ENCODE measurements at regions not wholly inside any gene's neighbourhood (a gene's known extent, or its start where the extent isn't known, plus 50 kb on each side); places are given as distances from the start of the nearest gene placed in this dataset.

GRCh38 chr4:13097971-13098370, 386.2 kb downstream of the RAB28 start:
- no peaks in the 10 kb centered on the region for H3K27me3 ChIP-seq
- intact Hi-C loops (cut with DNase I; ENCODE audit: low total_unique reads), result no loop called here
- no peak for DNase-seq
- no peak overlapping the region for H3K27ac ChIP-seq
- H3K4me3 ChIP-seq, result no peak overlapping the region
- H3K9me3 ChIP-seq, result no peaks in the 10 kb centered on the region
- no peaks in the 10 kb centered on the region for H3K4me1 ChIP-seq
- H3K36me3 ChIP-seq, result no peaks in the 10 kb centered on the region
- TF ChIP-seq CTCF (IDR thresholded peaks at IDR 0.05) (no peak), POLR2A (IDR thresholded peaks at IDR 0.05) (no peak)

DNA sequence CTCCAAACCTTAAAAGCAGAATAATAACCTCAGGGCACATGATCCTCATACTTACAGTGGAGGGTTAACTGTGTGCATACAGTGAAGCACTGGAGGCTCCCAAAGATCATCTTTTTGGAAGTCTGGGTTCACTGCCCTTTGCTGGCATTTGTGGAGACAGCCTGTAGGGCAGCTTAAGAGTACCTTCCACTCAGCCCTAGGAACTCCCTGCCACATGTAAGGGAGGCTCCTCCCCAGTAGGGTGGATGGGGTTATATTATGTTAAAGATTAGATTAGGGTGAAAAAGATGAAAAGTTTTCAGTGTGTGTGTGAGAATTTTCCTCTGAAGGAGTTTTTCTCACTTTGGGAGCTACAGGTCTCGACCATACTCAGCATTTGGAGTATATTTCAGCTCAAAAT, 388.4 kb downstream of the RAB28 start:
- Histone ChIP-seq H3K4me3 (no peak overlapping the region), H3K9me3 (no peaks in the 10 kb centered on the region), H3K27me3 (no peaks in the 10 kb centered on the region), H3K4me1 (no peaks in the 10 kb centered on the region), H3K36me3 (no peaks in the 10 kb centered on the region), H3K27ac (no peak overlapping the region)
- DNase-seq, result no peak
- intact Hi-C loops (cut with DNase I; ENCODE audit: low total_unique reads), result no loop called here
- TF ChIP-seq CTCF (IDR thresholded peaks at IDR 0.05) (no peak), POLR2A (IDR thresholded peaks at IDR 0.05) (no peak)

GRCh38 chr4:13093170-13093569, 391.0 kb downstream of the RAB28 start:
- no peaks in the 10 kb centered on the region for H3K36me3 ChIP-seq
- intact Hi-C loops (cut with DNase I; ENCODE audit: low total_unique reads), result no loop called here
- TF ChIP-seq CTCF (IDR thresholded peaks at IDR 0.05) (no peak), POLR2A (IDR thresholded peaks at IDR 0.05) (no peak)
- no peaks in the 10 kb centered on the region for H3K9me3 ChIP-seq
- no peak overlapping the region for H3K4me3 ChIP-seq
- no peaks in the 10 kb centered on the region for H3K4me1 ChIP-seq
- peak in 1 of 2 donors; percentile 16 for DNase-seq
- no peaks in the 10 kb centered on the region for H3K27me3 ChIP-seq
- no peak overlapping the region for H3K27ac ChIP-seq

GRCh38 chr4:13092702-13093101, 391.4 kb downstream of the RAB28 start:
- H3K27ac ChIP-seq, result no peak overlapping the region
- peak; percentile 16 to 23 for DNase-seq
- intact Hi-C loops (cut with DNase I; ENCODE audit: low total_unique reads), result no loop called here

DNA sequence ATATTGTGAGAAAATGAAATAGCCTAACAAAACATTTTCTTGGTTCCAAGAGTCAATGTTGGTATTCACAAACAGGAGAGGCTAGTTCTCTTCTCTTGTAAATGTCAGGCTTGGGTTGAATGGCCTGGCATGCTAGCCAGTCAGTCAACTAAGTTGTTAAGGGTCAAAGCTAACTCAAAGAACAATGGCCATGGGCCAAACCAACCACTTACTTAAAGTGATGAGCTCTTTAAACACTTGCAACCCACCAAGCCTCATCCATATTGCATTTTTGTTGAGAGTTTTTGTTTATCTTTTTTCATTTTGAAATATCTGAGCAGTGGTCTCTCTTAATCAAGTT, 394.5 kb downstream of the RAB28 start:
- DNase-seq, result no peak
- Histone ChIP-seq H3K9me3 (no peaks in the 10 kb centered on the region), H3K4me3 (no peak overlapping the region), H3K36me3 (no peaks in the 10 kb centered on the region), H3K27me3 (no peaks in the 10 kb centered on the region), H3K27ac (no peak overlapping the region), H3K4me1 (no peaks in the 10 kb centered on the region)
- intact Hi-C loops (cut with DNase I; ENCODE audit: low total_unique reads), result no loop called here
- TF ChIP-seq CTCF (IDR thresholded peaks at IDR 0.05) (no peak), POLR2A (IDR thresholded peaks at IDR 0.05) (no peak)

More at GRCh38 chr4:13092702-13093101, 391.4 kb downstream of the RAB28 start:
- Histone ChIP-seq H3K4me3 (no peak overlapping the region), H3K27me3 (no peaks in the 10 kb centered on the region), H3K4me1 (no peaks in the 10 kb centered on the region), H3K36me3 (no peaks in the 10 kb centered on the region), H3K9me3 (no peaks in the 10 kb centered on the region)
- TF ChIP-seq CTCF (IDR thresholded peaks at IDR 0.05) (no peak), POLR2A (IDR thresholded peaks at IDR 0.05) (no peak)
